HCT116 (cell line): ENCODE measurements at regions not wholly inside any gene's neighbourhood (a gene's known extent, or its start where the extent isn't known, plus 50 kb on each side); places are given as distances from the start of the nearest gene placed in this dataset.

Source experiments
- ATAC-seq: fragments of 200-7000 bp; cut with Tn5 transposase; 2 replicates; pipeline ENCODE4 v1.9.1; 2020; ENCODE audit warnings: mild to moderate bottlenecking, moderate library complexity
- BruUV-seq: library from RNA; stranded (reverse); fragments of 400-500 nt; replicated peaks from 2 replicates; lab custom pipeline; 2021; lab: Mats Ljungman, UMichigan
- CTCF ChIA-PET: fragments of 300-600 bp; sonication (Branson Sonifier 250); formaldehyde crosslinking; loops from one replicate; lab custom pipeline; 2021; ENCODE audit warnings: antibody characterized with exemption; lab: Charles Lee
- POLR2A ChIA-PET: fragments of 300-600, 350-600 bp; sonication (Branson Sonifier 250); formaldehyde crosslinking; loops from one replicate; lab custom pipeline; 2021; ENCODE audit warnings: antibody characterized with exemption; lab: Charles Lee
- RAD21 ChIA-PET, 2 experiments: fragments of 300-600 bp; sonication (Branson Sonifier 250); formaldehyde crosslinking; loops; one replicate each; lab custom pipeline; 2023; ENCODE audit warnings: low total read pairs in 2 of 2; ENCODE audit not compliant: uncharacterized antibody in 2 of 2, unreplicated experiment in 2 of 2, low non-redundant PET in 1 of 2; lab: Charles Lee
- DNase-seq: peaks from one replicate; pipeline ENCODE4 v3.0.0-alpha.2; 2010; ENCODE audit warnings: low read depth, low spot score
- H2AFZ ChIP-seq: fragments of 200-600 bp; shearing (Covaris generic), sonication (generic); 2 replicates; pipeline ENCODE4 v1.6.1; 2017; ENCODE audit warnings: low read depth, mixed run types, mixed read lengths, antibody characterized with exemption, low read length; ENCODE audit not compliant: poor library complexity, severe bottlenecking
- H3K27ac ChIP-seq: 2 replicates; pipeline ENCODE4 v1.5.1; 2012; ENCODE audit warnings: low read depth, low read length
- H3K27me3 ChIP-seq: fragments of 200-600 bp; sonication (generic); 2 replicates; pipeline ENCODE4 v1.6.1; 2016; ENCODE audit warnings: mixed run types, low read length, mixed read lengths; ENCODE audit not compliant: insufficient read depth
- H3K36me3 ChIP-seq, 2 experiments: fragments of 200-500 bp in 1 of 2; fragments of 200-600 bp in 1 of 2; sonication (Bioruptor generic) in 1 of 2; sonication (generic) in 1 of 2; 2 replicates each; pipeline versions ENCODE4 v1.5.1 to v1.6.1; 2014 to 2016; ENCODE audit warnings: low read length in 2 of 2, inconsistent platforms in 1 of 2, mixed read lengths in 1 of 2, mixed run types in 1 of 2; ENCODE audit not compliant: insufficient read depth in 2 of 2, control insufficient read depth in 1 of 2
- H3K4me1 ChIP-seq, 2 experiments: fragments of 200-600 bp in 1 of 2; sonication (generic) in 1 of 2; 2 replicates each; pipeline versions ENCODE4 v1.5.1 to v1.6.1; 2012 to 2017; ENCODE audit warnings: low read length in 2 of 2, inconsistent platforms in 1 of 2, mild to moderate bottlenecking in 1 of 2, mixed read lengths in 1 of 2, mixed run types in 1 of 2, moderate library complexity in 1 of 2; ENCODE audit not compliant: insufficient read depth in 2 of 2, control insufficient read depth in 1 of 2
- H3K4me2 ChIP-seq: fragments of 200-600 bp; sonication (generic); 2 replicates; pipeline ENCODE4 v1.6.1; 2017; ENCODE audit warnings: mixed run types, low read length, mixed read lengths
- H3K4me3 ChIP-seq, 2 experiments: fragments of 200-600 bp in 1 of 2; sonication (generic) in 1 of 2; replicated peaks in 1 of 2; 2 replicates each; pipeline ENCODE4 v1.5.1; 2011 to 2016; ENCODE audit warnings: low read length in 2 of 2, control low read depth in 1 of 2, low read depth in 1 of 2, mild to moderate bottlenecking in 1 of 2, mixed read lengths in 1 of 2, mixed run types in 1 of 2
- H3K79me2 ChIP-seq: fragments of 200-600 bp; sonication (generic); 2 replicates; pipeline ENCODE4 v1.6.1; 2017; ENCODE audit warnings: mild to moderate bottlenecking, mixed run types, low read length, moderate library complexity, mixed read lengths; ENCODE audit not compliant: insufficient read depth
- H3K9ac ChIP-seq: fragments of 200-600 bp; sonication (generic); 2 replicates; pipeline ENCODE4 v1.6.1; 2016; ENCODE audit warnings: low read length, mixed read lengths
- H3K9me2 ChIP-seq: fragments of 200-600 bp; sonication (generic), shearing (Covaris generic); 2 replicates; pipeline ENCODE4 v1.6.1; 2017; ENCODE audit warnings: mixed run types, mild to moderate bottlenecking, moderate library complexity; ENCODE audit not compliant: insufficient read depth
- H3K9me3 ChIP-seq, 2 experiments: fragments of 200-500 bp in 1 of 2; fragments of 200-600 bp in 1 of 2; sonication (Bioruptor generic) in 1 of 2; sonication (generic) in 1 of 2; 2 replicates each; pipeline ENCODE4 v1.6.1; 2014 to 2017; ENCODE audit warnings: low read length in 2 of 2, mixed read lengths in 2 of 2, inconsistent platforms in 1 of 2, low read depth in 1 of 2, mild to moderate bottlenecking in 1 of 2, mixed run types in 1 of 2, moderate library complexity in 1 of 2; ENCODE audit not compliant: control insufficient read depth in 1 of 2, insufficient read depth in 1 of 2
- H4K20me1 ChIP-seq: fragments of 200-600 bp; sonication (generic), shearing (Covaris generic); 2 replicates; pipeline ENCODE4 v1.6.1; 2017; ENCODE audit warnings: mixed run types, mild to moderate bottlenecking, moderate library complexity; ENCODE audit not compliant: insufficient read depth
- CBX3 ChIP-seq: IDR thresholded peaks from 2 replicates; pipeline ENCODE4 v1.6.1; 2012; ENCODE audit warnings: low read depth
- CTCF ChIP-seq, 3 experiments: fragments of 200-600 bp in 1 of 3; sonication (generic) in 1 of 3; IDR thresholded peaks in 2 of 3; conservative IDR thresholded peaks in 1 of 3; 2 replicates each; pipeline ENCODE4 v1.5.1; 2012 to 2017; ENCODE audit warnings: low read depth in 2 of 3, low read length in 2 of 3, antibody characterized with exemption in 1 of 3, borderline replicate concordance in 1 of 3, control low read depth in 1 of 3, mild to moderate bottlenecking in 1 of 3, mixed read lengths in 1 of 3, mixed run types in 1 of 3, moderate library complexity in 1 of 3; ENCODE audit not compliant: insufficient read depth in 1 of 3
- EGR1 ChIP-seq: IDR thresholded peaks from 2 replicates; pipeline ENCODE4 v1.6.1; 2012; ENCODE audit warnings: low read depth
- ELF1 ChIP-seq: IDR thresholded peaks from 2 replicates; pipeline ENCODE4 v1.6.1; 2012; ENCODE audit warnings: low read depth, borderline replicate concordance
- EZH2 ChIP-seq: fragments of 200-600 bp; sonication (generic); IDR thresholded peaks from 2 replicates; pipeline ENCODE4 v1.6.1; 2017; ENCODE audit warnings: antibody characterized with exemption, mixed run types
- EZH2phosphoT487 ChIP-seq: fragments of 200-600 bp; IDR thresholded peaks from 2 replicates; pipeline ENCODE4 v1.6.1; 2018; ENCODE audit warnings: antibody characterized with exemption, borderline replicate concordance
- POLR2A ChIP-seq: IDR thresholded peaks from 2 replicates; pipeline ENCODE4 v1.7.0; 2011; ENCODE audit warnings: borderline replicate concordance; ENCODE audit not compliant: insufficient read depth, insufficient read length; ENCODE audit errors: extremely low read depth
- POLR2AphosphoS5 ChIP-seq: IDR thresholded peaks from 2 replicates; pipeline ENCODE4 v1.6.1; 2011; ENCODE audit warnings: mild to moderate bottlenecking, low read depth, low read length, moderate library complexity
- RAD21 ChIP-seq: IDR thresholded peaks from 2 replicates; pipeline ENCODE4 v1.6.1; 2012; ENCODE audit warnings: low read depth, mild to moderate bottlenecking
- SIN3A ChIP-seq: IDR thresholded peaks from 2 replicates; pipeline ENCODE4 v1.6.1; 2012; ENCODE audit warnings: low read depth
- SP1 ChIP-seq: IDR thresholded peaks from 2 replicates; pipeline ENCODE4 v1.6.1; 2012; ENCODE audit warnings: low read depth
- SRF ChIP-seq: IDR thresholded peaks from 2 replicates; pipeline ENCODE4 v1.6.1; 2012; ENCODE audit warnings: low read depth
- TCF7L2 ChIP-seq: IDR thresholded peaks from 2 replicates; pipeline ENCODE4 v1.7.0; 2011; ENCODE audit warnings: borderline replicate concordance, inconsistent platforms; ENCODE audit not compliant: insufficient read depth, insufficient read length; ENCODE audit errors: extremely low read depth
- YY1 ChIP-seq: IDR thresholded peaks from 2 replicates; pipeline ENCODE4 v1.6.1; 2011; ENCODE audit warnings: low read length, low read depth, moderate library complexity, mild to moderate bottlenecking; ENCODE audit not compliant: insufficient replicate concordance; ENCODE audit errors: extremely low read depth
- ZBTB33 ChIP-seq: IDR thresholded peaks from 2 replicates; pipeline ENCODE4 v1.6.1; 2011; ENCODE audit warnings: mild to moderate bottlenecking, low read length, moderate library complexity; ENCODE audit not compliant: insufficient replicate concordance; ENCODE audit errors: extremely low read depth
- intact Hi-C: fragments of 100-400 bp; cut with micrococcal nuclease; formaldehyde crosslinking; loops from 2 replicates; pipeline ENCODE4 v1.10.0; 2022
- TF ChIP-seq, protein P1 (sequence below): IDR thresholded peaks from 2 replicates; pipeline ENCODE4 v1.6.1; 2012
- TF ChIP-seq, protein P2 (sequence below): IDR thresholded peaks from 2 replicates; pipeline ENCODE4 v1.6.1; 2012; ENCODE audit warnings: low read depth

DNA sequence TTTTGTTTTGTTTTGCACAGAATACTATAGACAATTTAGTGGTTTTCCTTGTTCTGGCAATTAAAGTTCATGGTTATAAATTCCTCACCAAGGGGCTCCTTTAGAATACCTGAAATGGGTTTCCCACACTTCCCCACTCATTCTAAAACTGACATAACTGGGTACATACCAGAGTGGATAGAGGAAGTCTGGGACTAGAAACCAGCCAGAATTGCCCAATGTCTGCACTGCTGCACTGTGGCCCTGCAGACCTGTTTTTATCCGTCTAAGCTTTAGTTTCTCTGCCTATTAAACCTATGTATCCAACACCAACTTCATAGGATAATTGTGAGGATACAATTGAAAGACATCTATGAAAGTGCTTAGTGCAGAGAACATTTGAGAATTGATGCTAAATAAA is 498.6 kb downstream of the KCTD12 start:
- CTCF ChIA-PET = no interaction called here
- H3K4me3 ChIP-seq = no peak overlapping the region
- H3K9me3 ChIP-seq = no peaks in the 10 kb centered on the region
- no peaks in the 10 kb centered on the region for H3K4me1 ChIP-seq
- TF ChIP-seq EZH2 (no peak), POLR2A (no peak), POLR2AphosphoS5 (no peak), SRF (no peak), ZBTB33 (no peak), EGR1 (no peak), RAD21 (no peak), EZH2phosphoT487 (no peak), SP1 (no peak), YY1 (no peak), ELF1 (no peak), CBX3 (no peak), SIN3A (no peak), CTCF (IDR thresholded peaks at IDR 0.05 in 2 of 3, conservative IDR thresholded peaks at IDR 0.05 in 1 of 3; ENCODE audit: borderline replicate concordance in 1 of 3, insufficient read depth in 1 of 3, low read depth in 2 of 3, low read length in 2 of 3) (no peak), TCF7L2 (no peak)
- TF ChIP-seq, protein P1, sequence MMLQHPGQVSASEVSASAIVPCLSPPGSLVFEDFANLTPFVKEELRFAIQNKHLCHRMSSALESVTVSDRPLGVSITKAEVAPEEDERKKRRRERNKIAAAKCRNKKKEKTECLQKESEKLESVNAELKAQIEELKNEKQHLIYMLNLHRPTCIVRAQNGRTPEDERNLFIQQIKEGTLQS = no peak
- TF ChIP-seq, protein P2, sequence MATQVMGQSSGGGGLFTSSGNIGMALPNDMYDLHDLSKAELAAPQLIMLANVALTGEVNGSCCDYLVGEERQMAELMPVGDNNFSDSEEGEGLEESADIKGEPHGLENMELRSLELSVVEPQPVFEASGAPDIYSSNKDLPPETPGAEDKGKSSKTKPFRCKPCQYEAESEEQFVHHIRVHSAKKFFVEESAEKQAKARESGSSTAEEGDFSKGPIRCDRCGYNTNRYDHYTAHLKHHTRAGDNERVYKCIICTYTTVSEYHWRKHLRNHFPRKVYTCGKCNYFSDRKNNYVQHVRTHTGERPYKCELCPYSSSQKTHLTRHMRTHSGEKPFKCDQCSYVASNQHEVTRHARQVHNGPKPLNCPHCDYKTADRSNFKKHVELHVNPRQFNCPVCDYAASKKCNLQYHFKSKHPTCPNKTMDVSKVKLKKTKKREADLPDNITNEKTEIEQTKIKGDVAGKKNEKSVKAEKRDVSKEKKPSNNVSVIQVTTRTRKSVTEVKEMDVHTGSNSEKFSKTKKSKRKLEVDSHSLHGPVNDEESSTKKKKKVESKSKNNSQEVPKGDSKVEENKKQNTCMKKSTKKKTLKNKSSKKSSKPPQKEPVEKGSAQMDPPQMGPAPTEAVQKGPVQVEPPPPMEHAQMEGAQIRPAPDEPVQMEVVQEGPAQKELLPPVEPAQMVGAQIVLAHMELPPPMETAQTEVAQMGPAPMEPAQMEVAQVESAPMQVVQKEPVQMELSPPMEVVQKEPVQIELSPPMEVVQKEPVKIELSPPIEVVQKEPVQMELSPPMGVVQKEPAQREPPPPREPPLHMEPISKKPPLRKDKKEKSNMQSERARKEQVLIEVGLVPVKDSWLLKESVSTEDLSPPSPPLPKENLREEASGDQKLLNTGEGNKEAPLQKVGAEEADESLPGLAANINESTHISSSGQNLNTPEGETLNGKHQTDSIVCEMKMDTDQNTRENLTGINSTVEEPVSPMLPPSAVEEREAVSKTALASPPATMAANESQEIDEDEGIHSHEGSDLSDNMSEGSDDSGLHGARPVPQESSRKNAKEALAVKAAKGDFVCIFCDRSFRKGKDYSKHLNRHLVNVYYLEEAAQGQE = no peak
- H4K20me1 ChIP-seq = no peaks in the 10 kb centered on the region
- no peak overlapping the region for H3K27ac ChIP-seq
- DNase-seq = no peak
- intact Hi-C loops = no loop called here
- no peak overlapping the region for H3K9ac ChIP-seq
- no peak overlapping the region for H3K4me2 ChIP-seq
- POLR2A ChIA-PET = no interaction called here
- RAD21 ChIA-PET = no interaction called here
- H2AFZ ChIP-seq = no peak overlapping the region
- H3K27me3 ChIP-seq = no peaks in the 10 kb centered on the region
- no peak for ATAC-seq
- no peaks in the 10 kb centered on the region for H3K36me3 ChIP-seq
- no peaks in the 10 kb centered on the region for H3K9me2 ChIP-seq
- no peaks in the 10 kb centered on the region for H3K79me2 ChIP-seq
- no TSS peak for BruUV-seq
